KMS-11 (cell line): ENCODE measurements at regions not wholly inside any gene's neighbourhood (a gene's known extent, or its start where the extent isn't known, plus 50 kb on each side); places are given as distances from the start of the nearest gene placed in this dataset.
A peak's percentile ranks its signal among the peaks of the same experiment; 100 is the strongest.

ENCODE experiments used
- H2AFZ ChIP-seq: fragments of 200-600 bp; sonication (generic); 2 replicates; pipeline ENCODE4 v1.6.1; 2016; ENCODE audit warnings: antibody characterized with exemption, mixed run types, low read depth
- H3K27ac ChIP-seq: fragments of 200-600 bp; sonication (generic); 2 replicates; pipeline ENCODE4 v1.6.1; 2016; ENCODE audit warnings: mild to moderate bottlenecking, mixed run types
- H3K27me3 ChIP-seq: fragments of 200-600 bp; sonication (generic); 2 replicates; pipeline ENCODE4 v1.6.1; 2017; ENCODE audit warnings: mild to moderate bottlenecking, low read depth, mixed run types, moderate library complexity; ENCODE audit not compliant: insufficient read depth
- H3K36me3 ChIP-seq: fragments of 200-600 bp; sonication (generic); 2 replicates; pipeline ENCODE4 v1.6.1; 2017; ENCODE audit warnings: mild to moderate bottlenecking, mixed run types; ENCODE audit not compliant: insufficient read depth
- H3K4me1 ChIP-seq: fragments of 200-600 bp; sonication (generic); 2 replicates; pipeline ENCODE4 v1.6.1; 2016; ENCODE audit warnings: mild to moderate bottlenecking, low read depth, mixed run types; ENCODE audit not compliant: poor library complexity, severe bottlenecking
- H3K4me2 ChIP-seq: fragments of 200-600 bp; sonication (generic); 2 replicates; pipeline ENCODE4 v1.7.0; 2016; ENCODE audit warnings: mild to moderate bottlenecking, mixed run types
- H3K4me3 ChIP-seq: fragments of 200-600 bp; sonication (generic); IDR thresholded peaks from 2 replicates; pipeline ENCODE4 v1.6.1; 2017; ENCODE audit warnings: low read depth, low read length, mixed read lengths; ENCODE audit not compliant: insufficient read depth
- H3K79me2 ChIP-seq: fragments of 200-600 bp; sonication (generic); 2 replicates; pipeline ENCODE4 v1.6.1; 2016; ENCODE audit warnings: low read depth, mixed run types; ENCODE audit not compliant: insufficient read depth
- H3K9ac ChIP-seq: fragments of 200-600 bp; sonication (generic); 2 replicates; pipeline ENCODE4 v1.6.1; 2016; ENCODE audit warnings: mild to moderate bottlenecking, mixed run types
- H4K20me1 ChIP-seq: fragments of 200-600 bp; sonication (generic); 2 replicates; pipeline ENCODE4 v1.6.1; 2016; ENCODE audit warnings: mild to moderate bottlenecking, mixed run types; ENCODE audit not compliant: insufficient read depth
- TF ChIP-seq, protein P1 (sequence below): fragments of 200-600 bp; sonication (generic); conservative IDR thresholded peaks from 2 replicates; pipeline ENCODE4 v1.6.1; 2017; ENCODE audit warnings: low read depth, mild to moderate bottlenecking, antibody characterized with exemption, low read length, moderate library complexity, mixed read lengths

DNA sequence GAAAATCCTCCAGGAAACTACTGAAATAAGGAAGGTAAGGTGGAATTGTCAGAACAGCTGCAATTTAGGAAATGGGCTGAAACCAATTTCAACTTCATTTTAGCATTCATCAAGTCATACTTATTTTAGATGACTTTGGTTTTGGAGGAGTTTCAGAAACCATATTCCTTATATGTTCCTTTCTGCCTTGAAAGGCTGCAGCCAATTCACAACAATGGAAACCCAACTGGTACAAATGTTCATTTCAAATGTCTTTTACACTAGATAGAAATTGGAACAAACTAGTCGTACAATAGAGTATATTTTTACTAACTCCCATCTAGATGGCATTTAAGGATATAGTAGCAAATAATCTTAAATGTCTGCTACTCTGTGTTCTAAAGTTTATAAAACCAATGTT is 82.6 kb upstream of the ANKH start:
- Histone ChIP-seq H3K27me3 (no peaks in the 10 kb centered on the region), H3K36me3 (no peaks in the 10 kb centered on the region), H3K9ac (no peak overlapping the region), H3K4me1 (no peaks in the 10 kb centered on the region), H3K4me3 (no peak overlapping the region), H3K79me2 (no peaks in the 10 kb centered on the region), H2AFZ (no peak overlapping the region), H3K4me2 (no peak overlapping the region), H4K20me1 (no peaks in the 10 kb centered on the region), H3K27ac (no peak overlapping the region)
- TF ChIP-seq, protein P1, sequence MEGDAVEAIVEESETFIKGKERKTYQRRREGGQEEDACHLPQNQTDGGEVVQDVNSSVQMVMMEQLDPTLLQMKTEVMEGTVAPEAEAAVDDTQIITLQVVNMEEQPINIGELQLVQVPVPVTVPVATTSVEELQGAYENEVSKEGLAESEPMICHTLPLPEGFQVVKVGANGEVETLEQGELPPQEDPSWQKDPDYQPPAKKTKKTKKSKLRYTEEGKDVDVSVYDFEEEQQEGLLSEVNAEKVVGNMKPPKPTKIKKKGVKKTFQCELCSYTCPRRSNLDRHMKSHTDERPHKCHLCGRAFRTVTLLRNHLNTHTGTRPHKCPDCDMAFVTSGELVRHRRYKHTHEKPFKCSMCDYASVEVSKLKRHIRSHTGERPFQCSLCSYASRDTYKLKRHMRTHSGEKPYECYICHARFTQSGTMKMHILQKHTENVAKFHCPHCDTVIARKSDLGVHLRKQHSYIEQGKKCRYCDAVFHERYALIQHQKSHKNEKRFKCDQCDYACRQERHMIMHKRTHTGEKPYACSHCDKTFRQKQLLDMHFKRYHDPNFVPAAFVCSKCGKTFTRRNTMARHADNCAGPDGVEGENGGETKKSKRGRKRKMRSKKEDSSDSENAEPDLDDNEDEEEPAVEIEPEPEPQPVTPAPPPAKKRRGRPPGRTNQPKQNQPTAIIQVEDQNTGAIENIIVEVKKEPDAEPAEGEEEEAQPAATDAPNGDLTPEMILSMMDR: no peak

DNA sequence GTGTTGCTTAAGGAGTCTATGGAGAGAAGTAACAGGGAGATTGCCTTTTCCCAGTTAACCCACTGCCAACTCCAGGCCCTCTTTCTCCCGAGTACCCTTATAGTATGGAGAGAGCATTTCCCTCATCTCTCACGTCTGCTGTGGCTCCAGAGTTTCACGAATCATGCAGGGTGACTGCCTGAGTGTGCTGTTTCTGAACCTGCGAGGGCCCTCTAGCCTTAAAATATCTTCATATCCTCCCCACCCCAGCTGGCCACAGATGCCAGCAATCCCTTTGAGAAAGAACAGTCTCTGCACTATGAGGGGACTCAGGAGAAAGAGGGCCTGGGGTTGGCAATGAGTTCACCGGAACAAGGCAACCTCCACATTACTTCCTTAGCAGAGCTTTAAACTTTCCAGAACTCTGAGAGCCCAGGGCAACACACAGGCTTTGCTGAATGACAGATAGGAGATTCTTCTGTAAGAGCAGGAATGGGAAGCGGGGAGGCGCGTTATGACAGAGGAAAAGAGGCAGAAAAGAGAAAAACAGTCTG is 81.6 kb upstream of the ANKH start:
- Histone ChIP-seq H3K4me3 (no peak overlapping the region), H3K9ac (no peak overlapping the region), H3K79me2 (no peaks in the 10 kb centered on the region), H3K4me1 (no peaks in the 10 kb centered on the region), H3K27me3 (no peaks in the 10 kb centered on the region), H3K36me3 (no peaks in the 10 kb centered on the region), H3K27ac (no peak overlapping the region), H2AFZ (no peak overlapping the region), H4K20me1 (no peaks in the 10 kb centered on the region), H3K4me2 (no peak overlapping the region)
- TF ChIP-seq, protein P1: no peak

DNA sequence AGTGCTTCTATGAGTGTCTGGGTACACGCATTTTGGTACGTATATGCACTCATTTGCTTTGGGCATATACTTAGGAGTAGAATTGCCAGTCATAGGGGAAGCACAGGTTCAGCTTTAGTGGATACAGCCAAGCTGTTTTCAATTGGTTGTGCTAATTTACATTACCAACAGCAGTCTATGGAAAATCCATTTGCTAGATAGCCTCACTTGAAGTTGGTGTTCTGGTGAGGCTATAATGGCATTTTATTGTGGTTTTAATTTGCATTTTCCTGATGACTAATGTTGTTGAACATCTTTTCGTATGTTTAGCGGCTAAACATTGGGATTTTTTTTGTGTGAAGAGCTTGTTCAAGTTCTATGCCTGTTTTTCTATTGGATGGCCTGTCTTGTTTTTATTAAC is 76.8 kb upstream of the ANKH start:
- H3K4me1 ChIP-seq: peaks cover 6% of the 10 kb centered on the region
- no peak overlapping the region for H3K9ac ChIP-seq
- H3K4me2 ChIP-seq: no peak overlapping the region
- H3K79me2 ChIP-seq: no peaks in the 10 kb centered on the region
- H3K4me3 ChIP-seq: no peak overlapping the region
- H3K27ac ChIP-seq: no peak overlapping the region
- TF ChIP-seq, protein P1: no peak
- no peak overlapping the region for H2AFZ ChIP-seq
- no peaks in the 10 kb centered on the region for H3K36me3 ChIP-seq
- H3K27me3 ChIP-seq: no peaks in the 10 kb centered on the region
- H4K20me1 ChIP-seq: no peaks in the 10 kb centered on the region

DNA sequence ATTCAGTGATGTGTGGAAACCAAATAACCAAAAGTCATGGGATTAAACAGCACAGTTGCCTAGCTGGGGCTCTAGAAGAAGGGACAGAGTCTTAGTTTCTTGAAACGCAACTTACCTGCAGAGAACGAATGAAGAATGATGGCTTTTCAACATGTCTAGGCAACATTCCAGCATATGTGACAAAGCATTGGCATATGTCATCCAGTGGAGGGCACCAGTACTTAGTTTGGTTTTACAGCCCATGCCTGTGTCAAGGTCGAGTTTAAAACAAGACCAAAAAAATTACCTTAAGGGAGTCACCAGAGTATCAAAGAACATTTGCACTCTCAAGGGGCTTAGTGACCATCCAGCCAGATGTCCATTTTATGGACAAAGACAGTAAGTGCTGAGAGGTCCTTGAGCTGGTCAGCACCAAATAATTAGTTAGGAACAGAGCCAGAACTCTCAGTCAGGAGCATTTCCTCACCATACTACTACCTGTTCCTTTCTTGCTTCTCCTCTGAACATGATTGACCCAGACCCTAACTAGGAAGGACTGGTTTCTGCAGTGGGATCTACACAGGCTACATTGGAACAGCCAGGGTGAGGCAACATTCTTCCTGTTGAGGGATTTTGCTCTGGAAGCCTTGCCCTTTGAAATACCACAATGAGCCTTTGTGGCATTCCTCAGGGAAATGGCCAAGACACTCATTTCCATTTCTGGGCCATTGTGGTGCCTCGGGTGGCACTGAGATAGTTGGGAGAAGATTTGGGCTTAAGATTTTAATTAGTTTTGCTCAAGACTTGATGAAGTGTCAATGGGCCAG is 75.4 kb upstream of the ANKH start:
- Histone ChIP-seq H3K4me3 (no peak overlapping the region), H3K27me3 (no peaks in the 10 kb centered on the region), H2AFZ (no peak overlapping the region), H3K9ac (no peak overlapping the region), H3K79me2 (no peaks in the 10 kb centered on the region), H3K4me1 (peaks cover 6% of the 10 kb centered on the region), H3K27ac (no peak overlapping the region), H3K4me2 (no peak overlapping the region), H3K36me3 (no peaks in the 10 kb centered on the region), H4K20me1 (no peaks in the 10 kb centered on the region)
- TF ChIP-seq, protein P1: peak; percentile 41
